H1 (cell line): ENCODE measurements at regions not wholly inside any gene's neighbourhood (a gene's known extent, or its start where the extent isn't known, plus 50 kb on each side); places are given as distances from the start of the nearest gene placed in this dataset.

ENCODE experiments used
- CHD2 ChIP-seq: IDR thresholded peaks from 2 replicates; pipeline ENCODE4 v1.6.1; 2012; ENCODE audit warnings: low read length, improper control_type of control experiment
- CTCF ChIP-seq, 3 experiments: IDR thresholded peaks; 1 replicate in 2 of 3; 2 replicates in 1 of 3; pipeline versions ENCODE4 v1.5.1 to v1.6.1; 2011; ENCODE audit warnings: low read length in 3 of 3, mild to moderate bottlenecking in 3 of 3, inconsistent platforms in 2 of 3, low read depth in 1 of 3, moderate library complexity in 1 of 3; ENCODE audit not compliant: insufficient read depth in 1 of 3; ENCODE audit errors: control extremely low read depth in 1 of 3
- EP300 ChIP-seq, 2 experiments: IDR thresholded peaks; 1 replicate in 1 of 2; 2 replicates in 1 of 2; pipeline ENCODE4 v1.6.1; 2011 to 2012; ENCODE audit warnings: low read depth in 2 of 2, low read length in 2 of 2, mild to moderate bottlenecking in 2 of 2, borderline replicate concordance in 1 of 2, inconsistent platforms in 1 of 2, moderate library complexity in 1 of 2
- PHF8 ChIP-seq: fragments of 200-600 bp; sonication (generic); conservative IDR thresholded peaks from 2 replicates; pipeline ENCODE4 v1.7.1; 2012; ENCODE audit warnings: low read depth, mild to moderate bottlenecking, inconsistent platforms, low read length, moderate library complexity
- POLR2A ChIP-seq, 2 experiments: IDR thresholded peaks; 1 replicate in 1 of 2; 2 replicates in 1 of 2; pipeline ENCODE4 v1.6.1; 2011; ENCODE audit warnings: low read depth in 2 of 2, low read length in 2 of 2, mild to moderate bottlenecking in 2 of 2; ENCODE audit errors: control extremely low read depth in 1 of 2
- POLR2AphosphoS5 ChIP-seq: IDR thresholded peaks from 2 replicates; pipeline ENCODE4 v1.6.1; 2011; ENCODE audit warnings: low read depth, low read length
- SIN3A ChIP-seq, 2 experiments: IDR thresholded peaks in 1 of 2; conservative IDR thresholded peaks in 1 of 2; 2 replicates each; pipeline ENCODE4 v1.6.1; 2011 to 2012; ENCODE audit warnings: low read length in 2 of 2, improper control_type of control experiment in 1 of 2, low read depth in 1 of 2, mild to moderate bottlenecking in 1 of 2
- YY1 ChIP-seq: IDR thresholded peaks from 2 replicates; pipeline ENCODE4 v1.6.1; 2011; ENCODE audit warnings: low read depth, mild to moderate bottlenecking, low read length
- TF ChIP-seq, protein P1 (sequence below): IDR thresholded peaks from 2 replicates; pipeline ENCODE4 v1.6.1; 2011; ENCODE audit warnings: low read length, improper control_type of control experiment

DNA sequence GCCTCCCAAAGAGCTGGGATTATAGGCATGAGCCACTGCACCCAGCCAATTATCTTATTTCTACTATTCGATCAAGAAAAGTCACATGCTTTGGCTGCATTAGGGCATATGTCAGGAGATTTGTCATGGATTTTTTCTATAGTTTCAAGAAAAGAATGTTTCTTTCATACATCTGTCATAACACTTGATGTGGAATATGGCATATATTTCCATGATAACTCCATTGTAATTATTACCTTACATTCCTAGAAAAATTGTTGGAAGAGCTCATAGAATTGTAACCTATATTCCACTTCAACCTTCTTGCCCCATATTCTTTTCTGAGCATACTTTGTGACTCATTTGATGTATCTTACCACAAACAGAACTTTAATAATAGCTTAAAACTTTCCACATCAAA, 740.9 kb upstream of the FLRT2 start:
- TF ChIP-seq, protein P1, sequence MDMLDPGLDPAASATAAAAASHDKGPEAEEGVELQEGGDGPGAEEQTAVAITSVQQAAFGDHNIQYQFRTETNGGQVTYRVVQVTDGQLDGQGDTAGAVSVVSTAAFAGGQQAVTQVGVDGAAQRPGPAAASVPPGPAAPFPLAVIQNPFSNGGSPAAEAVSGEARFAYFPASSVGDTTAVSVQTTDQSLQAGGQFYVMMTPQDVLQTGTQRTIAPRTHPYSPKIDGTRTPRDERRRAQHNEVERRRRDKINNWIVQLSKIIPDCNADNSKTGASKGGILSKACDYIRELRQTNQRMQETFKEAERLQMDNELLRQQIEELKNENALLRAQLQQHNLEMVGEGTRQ = no peak
- no peak for TF ChIP-seq CTCF (IDR thresholded peaks at IDR 0.05; ENCODE audit: control extremely low read depth in 1 of 3, insufficient read depth in 1 of 3, low read depth in 1 of 3, low read length in 3 of 3)
- no peak for TF ChIP-seq CHD2
- TF ChIP-seq POLR2A (IDR thresholded peaks at IDR 0.05; ENCODE audit: control extremely low read depth in 1 of 2, low read depth in 2 of 2, low read length in 2 of 2) = no peak
- TF ChIP-seq PHF8 = no peak
- TF ChIP-seq SIN3A (conservative IDR thresholded peaks at IDR 0.05 in 1 of 2, IDR thresholded peaks at IDR 0.05 in 1 of 2; ENCODE audit: low read depth in 1 of 2, low read length in 2 of 2) = no peak
- TF ChIP-seq POLR2AphosphoS5 = no peak
- no peak for TF ChIP-seq YY1
- TF ChIP-seq EP300 (IDR thresholded peaks at IDR 0.05; ENCODE audit: borderline replicate concordance in 1 of 2, low read depth in 2 of 2, low read length in 2 of 2) = no peak
